GM12878 (cell line): ENCODE measurements at regions not wholly inside any gene's neighbourhood (a gene's known extent, or its start where the extent isn't known, plus 50 kb on each side); places are given as distances from the start of the nearest gene placed in this dataset.

Experiments
- ATAC-seq: fragments of 200-7000 bp; cut with Tn5 transposase; 3 replicates; pipeline ENCODE4 v1.9.1; 2020; ENCODE audit warnings: mild to moderate bottlenecking, moderate library complexity
- BruUV-seq: library from RNA; stranded (reverse); fragments of 400-500 nt; replicated peaks from 2 replicates; lab custom pipeline; 2021; lab: Mats Ljungman, UMichigan
- CTCF ChIA-PET: fragments of 300-600 bp; sonication (Branson Sonifier 250); formaldehyde crosslinking; extraction: SDS; loops from one replicate; lab custom pipeline; 2021; ENCODE audit warnings: inconsistent platforms; lab: Yijun Ruan, JAX
- POLR2A ChIA-PET: fragments of 350-600 bp; formaldehyde crosslinking; extraction: SDS; loops from one replicate; lab custom pipeline; 2021; ENCODE audit warnings: inconsistent platforms; lab: Charles Lee
- RAD21 ChIA-PET: fragments of 300-600 bp; sonication (Branson Sonifier 250); formaldehyde crosslinking; loops from one replicate; lab custom pipeline; 2023; ENCODE audit warnings: antibody characterized with exemption; ENCODE audit not compliant: unreplicated experiment; lab: Charles Lee
- SMC1A ChIA-PET: fragments of 300-600 bp; sonication (Branson Sonifier 250); formaldehyde crosslinking; loops from one replicate; lab custom pipeline; 2023; ENCODE audit not compliant: unreplicated experiment, uncharacterized antibody; lab: Charles Lee
- DNase-seq: peaks from one replicate; pipeline ENCODE4 v3.0.0-alpha.2; 2011; ENCODE audit warnings: low read depth, low spot score
- FAIRE-seq: peaks from 3 replicates; lab custom pipeline; 2011; peaks lifted over from hg19 to GRCh38; lab: Jason Lieb, UNC
- H2AFZ ChIP-seq: 2 replicates; pipeline ENCODE4 v1.6.0; 2011; ENCODE audit warnings: low read depth, low read length, control low read depth; ENCODE audit not compliant: control insufficient read depth
- H3K27ac ChIP-seq: 2 replicates; pipeline ENCODE4 v1.5.1; 2011; ENCODE audit warnings: control low read depth; ENCODE audit not compliant: control insufficient read depth, insufficient read depth
- H3K27me3 ChIP-seq, 2 experiments: replicated peaks in 1 of 2; 2 replicates each; pipeline versions ENCODE4 v1.6.0 to v1.6.1; 2011; ENCODE audit warnings: low read length in 1 of 2; ENCODE audit not compliant: control insufficient read depth in 2 of 2, insufficient read depth in 2 of 2
- H3K36me3 ChIP-seq, 2 experiments: 2 replicates each; pipeline ENCODE4 v1.5.1; 2011; ENCODE audit warnings: low read length in 1 of 2; ENCODE audit not compliant: control insufficient read depth in 2 of 2, insufficient read depth in 2 of 2
- H3K4me1 ChIP-seq: 2 replicates; pipeline ENCODE4 v1.6.1; 2011; ENCODE audit warnings: mild to moderate bottlenecking, low read length, moderate library complexity, mixed read lengths; ENCODE audit not compliant: control insufficient read depth, insufficient read depth
- H3K4me2 ChIP-seq: 2 replicates; pipeline ENCODE4 v1.6.0; 2011; ENCODE audit warnings: control low read depth; ENCODE audit not compliant: control insufficient read depth, insufficient read depth
- H3K4me3 ChIP-seq: fragments of 200-600 bp; sonication (generic); 2 replicates; pipeline ENCODE4 v1.5.1; 2016
- H3K79me2 ChIP-seq: 2 replicates; pipeline ENCODE4 v1.6.0; 2011; ENCODE audit warnings: low read length; ENCODE audit not compliant: control insufficient read depth, insufficient read depth
- H3K9ac ChIP-seq: 2 replicates; pipeline ENCODE4 v1.8.0; 2011; ENCODE audit warnings: low read length, control low read depth, mixed read lengths; ENCODE audit not compliant: control insufficient read depth, insufficient read depth
- H3K9me3 ChIP-seq: replicated peaks from 3 replicates; pipeline ENCODE4 v1.5.1; 2011; ENCODE audit warnings: mild to moderate bottlenecking, low read length; ENCODE audit not compliant: control insufficient read depth, insufficient read depth
- H4K20me1 ChIP-seq: 2 replicates; pipeline ENCODE4 v1.6.0; 2011; ENCODE audit not compliant: control insufficient read depth, insufficient read depth
- BHLHE40 ChIP-seq, 2 experiments: fragments of 450-650 bp in 1 of 2; IDR thresholded peaks; 2 replicates each; pipeline ENCODE4 v1.6.1; 2011 to 2017; ENCODE audit warnings: low read depth in 2 of 2, borderline replicate concordance in 1 of 2, improper control_type of control experiment in 1 of 2, low read length in 1 of 2, mild to moderate bottlenecking in 1 of 2
- BRCA1 ChIP-seq: IDR thresholded peaks from 2 replicates; pipeline ENCODE4 v1.6.1; 2011; ENCODE audit warnings: low read depth, low read length, improper control_type of control experiment
- ESRRA ChIP-seq: IDR thresholded peaks from 2 replicates; pipeline ENCODE4 v1.6.1; 2012; ENCODE audit warnings: mild to moderate bottlenecking, low read length, improper control_type of control experiment
- GABPA ChIP-seq: IDR thresholded peaks from 2 replicates; pipeline ENCODE4 v1.6.1; 2014; ENCODE audit warnings: antibody characterized with exemption, low read depth, mild to moderate bottlenecking, inconsistent platforms
- IKZF1 ChIP-seq: fragments of 450-650 bp; conservative IDR thresholded peaks from 2 replicates; pipeline ENCODE4 v1.6.1; 2017; ENCODE audit warnings: antibody characterized with exemption, mild to moderate bottlenecking
- MEF2B ChIP-seq: fragments of 450-650 bp; IDR thresholded peaks from 2 replicates; pipeline ENCODE4 v1.6.1; 2018; ENCODE audit warnings: mild to moderate bottlenecking, moderate library complexity; ENCODE audit not compliant: partially characterized antibody, poor library complexity, severe bottlenecking
- NFYB ChIP-seq: IDR thresholded peaks from 2 replicates; pipeline ENCODE4 v1.6.1; 2011; ENCODE audit warnings: low read depth, mild to moderate bottlenecking, low read length, improper control_type of control experiment, moderate library complexity; ENCODE audit not compliant: insufficient read depth
- SIX5 ChIP-seq: IDR thresholded peaks from 2 replicates; pipeline ENCODE4 v1.6.1; 2011; ENCODE audit warnings: mild to moderate bottlenecking, low read depth, low read length, moderate library complexity; ENCODE audit not compliant: severe bottlenecking
- ZNF207 ChIP-seq: fragments of 450-650 bp; IDR thresholded peaks from 2 replicates; pipeline ENCODE4 v1.6.1; 2014; ENCODE audit warnings: antibody characterized with exemption, mild to moderate bottlenecking, borderline replicate concordance
- WGBS: methylation state at CpG from one replicate; pipeline ENCODE4 v1.1.6; 2016; ENCODE audit warnings: low lambda C conversion rate; ENCODE audit not compliant: insufficient replicate concordance, insufficient coverage; ENCODE audit errors: missing lambda C conversion rate; 5-methylcytosine and 5-hydroxymethylcytosine counted together
- in situ Hi-C: fragments of 300-500 bp; cut with MboI; formaldehyde crosslinking; loops from 9 replicates; pipeline ENCODE4 v1.14.3; 2018; ENCODE audit warnings: mixed read lengths
- intact Hi-C: fragments of 100-400 bp; cut with micrococcal nuclease; formaldehyde crosslinking; loops from one replicate; pipeline ENCODE4 v1.14.2; 2022; ENCODE audit not compliant: unreplicated experiment
- TF ChIP-seq, protein P1 (sequence below): IDR thresholded peaks from 2 replicates; pipeline ENCODE4 v1.6.1; 2011; ENCODE audit warnings: borderline replicate concordance, low read depth, mild to moderate bottlenecking, moderate library complexity, low read length; ENCODE audit not compliant: insufficient read depth, poor library complexity, severe bottlenecking
- TF ChIP-seq, protein P2 (sequence below): fragments of 450-650 bp; IDR thresholded peaks from 2 replicates; pipeline ENCODE4 v1.6.1; 2018; ENCODE audit warnings: borderline replicate concordance, mild to moderate bottlenecking; ENCODE audit not compliant: partially characterized antibody
- TF ChIP-seq, protein P3 (sequence below): IDR thresholded peaks from 2 replicates; pipeline ENCODE4 v1.6.1; 2011; ENCODE audit warnings: borderline replicate concordance, low read depth, mild to moderate bottlenecking, moderate library complexity, mixed read lengths, low read length; ENCODE audit not compliant: insufficient read depth; ENCODE audit errors: extremely low read length
- TF ChIP-seq, protein P4 (sequence below): fragments of 450-650 bp; IDR thresholded peaks from 2 replicates; pipeline ENCODE4 v1.6.1; 2016; ENCODE audit warnings: mild to moderate bottlenecking, moderate library complexity, borderline replicate concordance

DNA sequence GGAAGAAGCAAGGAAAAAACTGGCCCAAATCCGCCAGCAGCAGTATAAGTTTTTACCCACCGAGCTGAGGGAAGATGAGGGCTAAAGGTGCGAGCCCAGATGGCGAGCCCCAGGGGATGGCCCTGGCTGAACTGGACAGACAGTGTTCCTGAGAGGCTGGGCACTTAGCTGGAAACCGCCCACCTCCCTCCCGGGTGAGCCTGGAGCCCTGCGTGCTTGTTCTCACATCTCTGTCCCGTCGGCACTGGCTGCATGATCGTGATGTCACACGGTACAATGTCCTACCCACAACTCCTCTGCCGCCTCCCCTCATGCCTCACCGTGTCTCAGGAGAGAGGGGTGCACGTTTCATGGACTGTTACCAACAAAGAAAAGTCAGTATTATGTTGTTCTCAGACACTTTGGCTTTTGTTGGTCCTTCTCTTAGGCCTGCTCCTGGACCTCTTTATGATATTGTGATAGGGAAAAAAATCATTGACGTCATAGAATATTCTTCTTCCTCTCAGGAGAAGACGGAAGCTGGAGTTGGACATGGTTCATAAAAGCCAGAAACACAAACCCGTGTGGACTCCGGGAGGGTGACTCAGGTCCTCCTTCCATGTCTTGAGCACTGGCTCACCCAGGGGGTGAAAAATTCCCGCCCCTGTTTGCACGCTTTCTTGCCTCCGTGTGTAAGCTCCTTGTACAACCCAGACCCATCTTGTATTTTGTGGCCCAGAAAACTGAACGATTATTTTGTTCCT lies 201.8 kb upstream of the TPM1 start:
- 47% methylated on average over 22 of the region's 22 CpGs for WGBS
- Histone ChIP-seq H3K9me3 (no peaks in the 10 kb centered on the region), H2AFZ (no peak overlapping the region), H3K4me1 (no peaks in the 10 kb centered on the region), H3K27ac (no peak overlapping the region), H3K36me3 (no peaks in the 10 kb centered on the region), H3K79me2 (no peaks in the 10 kb centered on the region), H4K20me1 (no peaks in the 10 kb centered on the region), H3K9ac (no peak overlapping the region), H3K4me3 (no peak overlapping the region), H3K27me3 (peaks cover 0 to 4% of the 10 kb centered on the region in 2 experiments; a peak in 2 of 4 replicates), H3K4me2 (no peak overlapping the region)
- ChIA-PET POLR2A (no interaction called here), CTCF (no interaction called here), SMC1A (no interaction called here), RAD21 (no interaction called here)
- FAIRE-seq = no peak
- in situ Hi-C loops = loop anchor here (10.0 kb wide), 1 partner anchor 254 kb away; no protein-coding TSS in a partner anchor
- no TSS peak for BruUV-seq
- intact Hi-C loops = no loop called here
- no peak for DNase-seq
- no peak for ATAC-seq
- TF ChIP-seq, protein P1, sequence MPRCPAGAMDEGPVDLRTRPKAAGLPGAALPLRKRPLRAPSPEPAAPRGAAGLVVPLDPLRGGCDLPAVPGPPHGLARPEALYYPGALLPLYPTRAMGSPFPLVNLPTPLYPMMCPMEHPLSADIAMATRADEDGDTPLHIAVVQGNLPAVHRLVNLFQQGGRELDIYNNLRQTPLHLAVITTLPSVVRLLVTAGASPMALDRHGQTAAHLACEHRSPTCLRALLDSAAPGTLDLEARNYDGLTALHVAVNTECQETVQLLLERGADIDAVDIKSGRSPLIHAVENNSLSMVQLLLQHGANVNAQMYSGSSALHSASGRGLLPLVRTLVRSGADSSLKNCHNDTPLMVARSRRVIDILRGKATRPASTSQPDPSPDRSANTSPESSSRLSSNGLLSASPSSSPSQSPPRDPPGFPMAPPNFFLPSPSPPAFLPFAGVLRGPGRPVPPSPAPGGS = no peak
- no peak for TF ChIP-seq NFYB
- TF ChIP-seq ZNF207 = no peak
- TF ChIP-seq, protein P2, sequence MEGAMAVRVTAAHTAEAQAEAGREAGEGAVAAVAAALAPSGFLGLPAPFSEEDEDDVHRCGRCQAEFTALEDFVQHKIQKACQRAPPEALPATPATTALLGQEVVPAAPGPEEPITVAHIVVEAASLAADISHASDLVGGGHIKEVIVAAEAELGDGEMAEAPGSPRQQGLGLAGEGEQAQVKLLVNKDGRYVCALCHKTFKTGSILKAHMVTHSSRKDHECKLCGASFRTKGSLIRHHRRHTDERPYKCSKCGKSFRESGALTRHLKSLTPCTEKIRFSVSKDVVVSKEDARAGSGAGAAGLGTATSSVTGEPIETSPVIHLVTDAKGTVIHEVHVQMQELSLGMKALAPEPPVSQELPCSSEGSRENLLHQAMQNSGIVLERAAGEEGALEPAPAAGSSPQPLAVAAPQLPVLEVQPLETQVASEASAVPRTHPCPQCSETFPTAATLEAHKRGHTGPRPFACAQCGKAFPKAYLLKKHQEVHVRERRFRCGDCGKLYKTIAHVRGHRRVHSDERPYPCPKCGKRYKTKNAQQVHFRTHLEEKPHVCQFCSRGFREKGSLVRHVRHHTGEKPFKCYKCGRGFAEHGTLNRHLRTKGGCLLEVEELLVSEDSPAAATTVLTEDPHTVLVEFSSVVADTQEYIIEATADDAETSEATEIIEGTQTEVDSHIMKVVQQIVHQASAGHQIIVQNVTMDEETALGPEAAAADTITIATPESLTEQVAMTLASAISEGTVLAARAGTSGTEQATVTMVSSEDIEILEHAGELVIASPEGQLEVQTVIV = no peak
- TF ChIP-seq, protein P3, sequence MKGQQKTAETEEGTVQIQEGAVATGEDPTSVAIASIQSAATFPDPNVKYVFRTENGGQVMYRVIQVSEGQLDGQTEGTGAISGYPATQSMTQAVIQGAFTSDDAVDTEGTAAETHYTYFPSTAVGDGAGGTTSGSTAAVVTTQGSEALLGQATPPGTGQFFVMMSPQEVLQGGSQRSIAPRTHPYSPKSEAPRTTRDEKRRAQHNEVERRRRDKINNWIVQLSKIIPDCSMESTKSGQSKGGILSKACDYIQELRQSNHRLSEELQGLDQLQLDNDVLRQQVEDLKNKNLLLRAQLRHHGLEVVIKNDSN = no peak
- no peak for TF ChIP-seq ESRRA
- no peak for TF ChIP-seq IKZF1
- TF ChIP-seq, protein P4, sequence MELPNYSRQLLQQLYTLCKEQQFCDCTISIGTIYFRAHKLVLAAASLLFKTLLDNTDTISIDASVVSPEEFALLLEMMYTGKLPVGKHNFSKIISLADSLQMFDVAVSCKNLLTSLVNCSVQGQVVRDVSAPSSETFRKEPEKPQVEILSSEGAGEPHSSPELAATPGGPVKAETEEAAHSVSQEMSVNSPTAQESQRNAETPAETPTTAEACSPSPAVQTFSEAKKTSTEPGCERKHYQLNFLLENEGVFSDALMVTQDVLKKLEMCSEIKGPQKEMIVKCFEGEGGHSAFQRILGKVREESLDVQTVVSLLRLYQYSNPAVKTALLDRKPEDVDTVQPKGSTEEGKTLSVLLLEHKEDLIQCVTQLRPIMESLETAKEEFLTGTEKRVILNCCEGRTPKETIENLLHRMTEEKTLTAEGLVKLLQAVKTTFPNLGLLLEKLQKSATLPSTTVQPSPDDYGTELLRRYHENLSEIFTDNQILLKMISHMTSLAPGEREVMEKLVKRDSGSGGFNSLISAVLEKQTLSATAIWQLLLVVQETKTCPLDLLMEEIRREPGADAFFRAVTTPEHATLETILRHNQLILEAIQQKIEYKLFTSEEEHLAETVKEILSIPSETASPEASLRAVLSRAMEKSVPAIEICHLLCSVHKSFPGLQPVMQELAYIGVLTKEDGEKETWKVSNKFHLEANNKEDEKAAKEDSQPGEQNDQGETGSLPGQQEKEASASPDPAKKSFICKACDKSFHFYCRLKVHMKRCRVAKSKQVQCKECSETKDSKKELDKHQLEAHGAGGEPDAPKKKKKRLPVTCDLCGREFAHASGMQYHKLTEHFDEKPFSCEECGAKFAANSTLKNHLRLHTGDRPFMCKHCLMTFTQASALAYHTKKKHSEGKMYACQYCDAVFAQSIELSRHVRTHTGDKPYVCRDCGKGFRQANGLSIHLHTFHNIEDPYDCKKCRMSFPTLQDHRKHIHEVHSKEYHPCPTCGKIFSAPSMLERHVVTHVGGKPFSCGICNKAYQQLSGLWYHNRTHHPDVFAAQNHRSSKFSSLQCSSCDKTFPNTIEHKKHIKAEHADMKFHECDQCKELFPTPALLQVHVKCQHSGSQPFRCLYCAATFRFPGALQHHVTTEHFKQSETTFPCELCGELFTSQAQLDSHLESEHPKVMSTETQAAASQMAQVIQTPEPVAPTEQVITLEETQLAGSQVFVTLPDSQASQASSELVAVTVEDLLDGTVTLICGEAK = no peak
- TF ChIP-seq GABPA = no peak
- TF ChIP-seq BHLHE40 (IDR thresholded peaks at IDR 0.05; ENCODE audit: borderline replicate concordance in 1 of 2, low read depth in 2 of 2, low read length in 1 of 2) = no peak
- no peak for TF ChIP-seq BRCA1
- TF ChIP-seq SIX5 = no peak
- TF ChIP-seq MEF2B = no peak
